ENCODE measurements at regions not wholly inside any gene's neighbourhood (a gene's known extent, or its start where the extent isn't known, plus 50 kb on each side); places are given as distances from the start of the nearest gene placed in this dataset.

- TF ChIP-seq REL (CRISPR knock-in tag; conservative IDR thresholded peaks at IDR 0.05) (no peak), SAFB2 (CRISPR knock-in tag; IDR thresholded peaks at IDR 0.05; ENCODE audit: borderline replicate concordance, low read depth) (no peak), KAT2B (IDR thresholded peaks at IDR 0.05; ENCODE audit: borderline replicate concordance, low read depth, low read length) (no peak), HIVEP1 (CRISPR knock-in tag; IDR thresholded peaks at IDR 0.05) (no peak), BRCA1 (CRISPR knock-in tag; IDR thresholded peaks at IDR 0.05) (no peak), ZBTB26 (CRISPR knock-in tag; IDR thresholded peaks at IDR 0.05; ENCODE audit: borderline replicate concordance) (no peak), CTCF (CRISPR knock-in tag; IDR thresholded peaks at IDR 0.05) (no peak), BHLHE40 (IDR thresholded peaks at IDR 0.05; ENCODE audit: low read length) (no peak), ADNP (CRISPR knock-in tag; IDR thresholded peaks at IDR 0.05) (no peak), U2AF2 (IDR thresholded peaks at IDR 0.05; ENCODE audit: low read depth, low read length) (no peak), MXI1 (IDR thresholded peaks at IDR 0.05; ENCODE audit: borderline replicate concordance, low read depth, low read length) (no peak), ZNF510 (CRISPR knock-in tag; IDR thresholded peaks at IDR 0.05; ENCODE audit: low read depth) (no peak)
- TF ChIP-seq, protein P1, sequence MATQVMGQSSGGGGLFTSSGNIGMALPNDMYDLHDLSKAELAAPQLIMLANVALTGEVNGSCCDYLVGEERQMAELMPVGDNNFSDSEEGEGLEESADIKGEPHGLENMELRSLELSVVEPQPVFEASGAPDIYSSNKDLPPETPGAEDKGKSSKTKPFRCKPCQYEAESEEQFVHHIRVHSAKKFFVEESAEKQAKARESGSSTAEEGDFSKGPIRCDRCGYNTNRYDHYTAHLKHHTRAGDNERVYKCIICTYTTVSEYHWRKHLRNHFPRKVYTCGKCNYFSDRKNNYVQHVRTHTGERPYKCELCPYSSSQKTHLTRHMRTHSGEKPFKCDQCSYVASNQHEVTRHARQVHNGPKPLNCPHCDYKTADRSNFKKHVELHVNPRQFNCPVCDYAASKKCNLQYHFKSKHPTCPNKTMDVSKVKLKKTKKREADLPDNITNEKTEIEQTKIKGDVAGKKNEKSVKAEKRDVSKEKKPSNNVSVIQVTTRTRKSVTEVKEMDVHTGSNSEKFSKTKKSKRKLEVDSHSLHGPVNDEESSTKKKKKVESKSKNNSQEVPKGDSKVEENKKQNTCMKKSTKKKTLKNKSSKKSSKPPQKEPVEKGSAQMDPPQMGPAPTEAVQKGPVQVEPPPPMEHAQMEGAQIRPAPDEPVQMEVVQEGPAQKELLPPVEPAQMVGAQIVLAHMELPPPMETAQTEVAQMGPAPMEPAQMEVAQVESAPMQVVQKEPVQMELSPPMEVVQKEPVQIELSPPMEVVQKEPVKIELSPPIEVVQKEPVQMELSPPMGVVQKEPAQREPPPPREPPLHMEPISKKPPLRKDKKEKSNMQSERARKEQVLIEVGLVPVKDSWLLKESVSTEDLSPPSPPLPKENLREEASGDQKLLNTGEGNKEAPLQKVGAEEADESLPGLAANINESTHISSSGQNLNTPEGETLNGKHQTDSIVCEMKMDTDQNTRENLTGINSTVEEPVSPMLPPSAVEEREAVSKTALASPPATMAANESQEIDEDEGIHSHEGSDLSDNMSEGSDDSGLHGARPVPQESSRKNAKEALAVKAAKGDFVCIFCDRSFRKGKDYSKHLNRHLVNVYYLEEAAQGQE (IDR thresholded peaks at IDR 0.05; ENCODE audit: borderline replicate concordance in 1 of 2, low read depth in 1 of 2, low read length in 2 of 2) = no peak
Observed at GRCh38 chr11:80520507-80520887, 1079.7 kb upstream of the TENM4 start.
